ENCODE measurements at regions not wholly inside any gene's neighbourhood (a gene's known extent, or its start where the extent isn't known, plus 50 kb on each side); places are given as distances from the start of the nearest gene placed in this dataset.
A peak's percentile ranks its signal among the peaks of the same experiment; 100 is the strongest.
"Not testable (repeated sequence)": the region's sequence is repeated elsewhere in the genome, so short reads cannot be mapped to it uniquely, and the experiment has no call there.

- no peak for DNase-seq (ENCODE audit: low spot score)
These were observed 133.0 kb downstream of the GPX5 start for GRCh38 chr6:28658475-28659249.

GRCh38 chr6:28659250-28659566 is 133.5 kb downstream of the GPX5 start:
- no peak for DNase-seq (ENCODE audit: low spot score)

GRCh38 chr6:28661097-28661713 is 135.5 kb downstream of the GPX5 start:
- DNase-seq (ENCODE audit: low spot score), result no peak

- DNase-seq (ENCODE audit: low spot score), result no peak
These were observed 139.3 kb downstream of the GPX5 start for GRCh38 chr6:28664870-28665396.

GRCh38 chr6:28673417-28673786 is 147.7 kb downstream of the GPX5 start:
- DNase-seq (ENCODE audit: low spot score), result no peak

- DNase-seq (ENCODE audit: low spot score), result no peak
These were observed 148.3 kb downstream of the GPX5 start for GRCh38 chr6:28673787-28674671.

GRCh38 chr6:28675600-28675999 is 149.9 kb downstream of the GPX5 start:
- DNase-seq (ENCODE audit: low spot score), result no peak

- no peak for DNase-seq (ENCODE audit: low spot score)
These were observed 156.9 kb downstream of the GPX5 start for GRCh38 chr6:28682542-28682941.

- not testable (repeated sequence) for DNase-seq (ENCODE audit: low spot score)
These were observed 157.4 kb downstream of the GPX5 start for GRCh38 chr6:28682956-28683685.

GRCh38 chr6:28683945-28684538 is 158.4 kb downstream of the GPX5 start:
- DNase-seq (ENCODE audit: low spot score), result no peak

- DNase-seq (ENCODE audit: low spot score), result not testable (repeated sequence)
These were observed 160.3 kb downstream of the GPX5 start for GRCh38 chr6:28685960-28686359.

GRCh38 chr6:28686446-28687027 is 160.9 kb downstream of the GPX5 start:
- peak; percentile 62 for DNase-seq (ENCODE audit: low spot score)

- not testable (repeated sequence) for DNase-seq (ENCODE audit: low spot score)
These were observed 161.8 kb downstream of the GPX5 start for GRCh38 chr6:28687309-28687981.

GRCh38 chr6:28691991-28692390 is 166.3 kb downstream of the GPX5 start:
- not testable (repeated sequence) for DNase-seq (ENCODE audit: low spot score)

- no peak for DNase-seq (ENCODE audit: low spot score)
These were observed 167.5 kb downstream of the GPX5 start for GRCh38 chr6:28693033-28693750.

GRCh38 chr6:28693751-28694443 is 168.2 kb downstream of the GPX5 start:
- DNase-seq (ENCODE audit: low spot score), result no peak

GRCh38 chr6:28695715-28696114 is 170.0 kb downstream of the GPX5 start:
- DNase-seq (ENCODE audit: low spot score), result no peak

GRCh38 chr6:28696167-28696566 is 170.5 kb downstream of the GPX5 start:
- no peak for DNase-seq (ENCODE audit: low spot score)

- no peak for DNase-seq (ENCODE audit: low spot score)
These were observed 171.0 kb downstream of the GPX5 start for GRCh38 chr6:28696682-28697081.
